ENCODE measurements at regions not wholly inside any gene's neighbourhood (a gene's known extent, or its start where the extent isn't known, plus 50 kb on each side); places are given as distances from the start of the nearest gene placed in this dataset.

GRCh38 chr2:167686691-167687090, 560.7 kb downstream of the STK39 start:
- H3K9ac ChIP-seq, result no peak overlapping the region
- in situ Hi-C loops (cut with MboI), result no loop called here
- DNase-seq, result no peak
- H3F3A ChIP-seq (ENCODE audit: insufficient read depth), result no peaks in the 10 kb centered on the region
- H3K27me3 ChIP-seq (replicated peaks; ENCODE audit: insufficient read depth), result no peaks in the 10 kb centered on the region
- no peaks in the 10 kb centered on the region for H3K9me3 ChIP-seq (ENCODE audit: low read depth)
- no peak overlapping the region for H3K4me2 ChIP-seq (ENCODE audit: unreplicated experiment)
- H3K36me3 ChIP-seq (ENCODE audit: low read depth), result no peaks in the 10 kb centered on the region
- H2AFZ ChIP-seq, result no peak overlapping the region
- H3K79me2 ChIP-seq (ENCODE audit: insufficient read depth), result no peaks in the 10 kb centered on the region
- no peaks in the 10 kb centered on the region for H3K9me2 ChIP-seq (ENCODE audit: insufficient read depth)
- no peaks in the 10 kb centered on the region for H4K20me1 ChIP-seq (ENCODE audit: insufficient read depth)
- TF ChIP-seq EZH2 (IDR thresholded peaks at IDR 0.05; ENCODE audit: insufficient read depth, poor library complexity, severe bottlenecking) (no peak), EZH2phosphoT487 (IDR thresholded peaks at IDR 0.05; ENCODE audit: insufficient read depth, low read depth) (no peak)
- no peak overlapping the region for H3K4me3 ChIP-seq
- 55 to 59% methylated on average over 7 of the region's 7 CpGs for WGBS, 2 experiments (ENCODE audit: low coverage in 1 of 2, low lambda C conversion rate in 2 of 2, missing lambda C conversion rate in 2 of 2)
- H3K4me1 ChIP-seq (ENCODE audit: insufficient read depth), result no peaks in the 10 kb centered on the region
- no peak overlapping the region for H3K27ac ChIP-seq

- in situ Hi-C loops (cut with MboI), result no loop called here
- DNase-seq, result no peak
- 1 to 2% methylated on average over 6 of the region's 6 CpGs for WGBS, 2 experiments (ENCODE audit: low coverage in 1 of 2, low lambda C conversion rate in 2 of 2, missing lambda C conversion rate in 2 of 2)
These were observed 566.0 kb downstream of the STK39 start for GRCh38 chr2:167681234-167682015.

GRCh38 chr2:167678158-167678557, 569.2 kb downstream of the STK39 start:
- Histone ChIP-seq H3K9me2 (ENCODE audit: insufficient read depth) (no peaks in the 10 kb centered on the region), H4K20me1 (ENCODE audit: insufficient read depth) (no peaks in the 10 kb centered on the region), H3K4me2 (ENCODE audit: unreplicated experiment) (no peak overlapping the region), H3F3A (ENCODE audit: insufficient read depth) (no peaks in the 10 kb centered on the region), H3K27ac (no peak overlapping the region), H3K9ac (no peak overlapping the region), H3K36me3 (ENCODE audit: low read depth) (no peaks in the 10 kb centered on the region), H3K79me2 (ENCODE audit: insufficient read depth) (no peaks in the 10 kb centered on the region), H3K9me3 (ENCODE audit: low read depth) (no peaks in the 10 kb centered on the region), H3K4me1 (ENCODE audit: insufficient read depth) (no peaks in the 10 kb centered on the region), H3K27me3 (replicated peaks; ENCODE audit: insufficient read depth) (no peaks in the 10 kb centered on the region), H2AFZ (no peak overlapping the region), H3K4me3 (no peak overlapping the region)
- DNase-seq, result no peak
- no peak for TF ChIP-seq EZH2 (IDR thresholded peaks at IDR 0.05; ENCODE audit: insufficient read depth, poor library complexity, severe bottlenecking)
- no peak for TF ChIP-seq EZH2phosphoT487 (IDR thresholded peaks at IDR 0.05; ENCODE audit: insufficient read depth, low read depth)
- WGBS, 2 experiments (ENCODE audit: low coverage in 1 of 2, low lambda C conversion rate in 2 of 2, missing lambda C conversion rate in 2 of 2), result 65 to 76% methylated on average over 3 of the region's 3 CpGs
- in situ Hi-C loops (cut with MboI), result no loop called here

More at GRCh38 chr2:167681234-167682015, 566.0 kb downstream of the STK39 start:
- Histone ChIP-seq H3K9me3 (ENCODE audit: low read depth) (no peaks in the 10 kb centered on the region), H3K9ac (no peak overlapping the region), H3K36me3 (ENCODE audit: low read depth) (no peaks in the 10 kb centered on the region), H2AFZ (no peak overlapping the region), H3K27me3 (replicated peaks; ENCODE audit: insufficient read depth) (no peaks in the 10 kb centered on the region), H3K4me2 (ENCODE audit: unreplicated experiment) (no peak overlapping the region), H3K4me1 (ENCODE audit: insufficient read depth) (no peaks in the 10 kb centered on the region), H3K27ac (no peak overlapping the region), H3K79me2 (ENCODE audit: insufficient read depth) (no peaks in the 10 kb centered on the region), H3K4me3 (no peak overlapping the region), H3K9me2 (ENCODE audit: insufficient read depth) (no peaks in the 10 kb centered on the region), H4K20me1 (ENCODE audit: insufficient read depth) (no peaks in the 10 kb centered on the region), H3F3A (ENCODE audit: insufficient read depth) (no peaks in the 10 kb centered on the region)
- TF ChIP-seq EZH2phosphoT487 (IDR thresholded peaks at IDR 0.05; ENCODE audit: insufficient read depth, low read depth) (no peak), EZH2 (IDR thresholded peaks at IDR 0.05; ENCODE audit: insufficient read depth, poor library complexity, severe bottlenecking) (no peak)

- no peak overlapping the region for H3K4me3 ChIP-seq
- no peak overlapping the region for H3K27ac ChIP-seq
- no peaks in the 10 kb centered on the region for H3K36me3 ChIP-seq (ENCODE audit: low read depth)
- no peaks in the 10 kb centered on the region for H3K79me2 ChIP-seq (ENCODE audit: insufficient read depth)
- in situ Hi-C loops (cut with MboI), result no loop called here
- no peaks in the 10 kb centered on the region for H3F3A ChIP-seq (ENCODE audit: insufficient read depth)
- no peak for TF ChIP-seq EZH2phosphoT487 (IDR thresholded peaks at IDR 0.05; ENCODE audit: insufficient read depth, low read depth)
- no peak for TF ChIP-seq EZH2 (IDR thresholded peaks at IDR 0.05; ENCODE audit: insufficient read depth, poor library complexity, severe bottlenecking)
- H3K9me3 ChIP-seq (ENCODE audit: low read depth), result peaks cover 2% of the 10 kb centered on the region
- H3K4me2 ChIP-seq (ENCODE audit: unreplicated experiment), result no peak overlapping the region
- 20 to 21% methylated on average over 6 of the region's 6 CpGs for WGBS, 2 experiments (ENCODE audit: low coverage in 1 of 2, low lambda C conversion rate in 2 of 2, missing lambda C conversion rate in 2 of 2)
- no peaks in the 10 kb centered on the region for H3K27me3 ChIP-seq (replicated peaks; ENCODE audit: insufficient read depth)
- H4K20me1 ChIP-seq (ENCODE audit: insufficient read depth), result no peaks in the 10 kb centered on the region
- no peak overlapping the region for H2AFZ ChIP-seq
- DNase-seq, result no peak
- H3K9ac ChIP-seq, result no peak overlapping the region
- no peaks in the 10 kb centered on the region for H3K9me2 ChIP-seq (ENCODE audit: insufficient read depth)
- no peaks in the 10 kb centered on the region for H3K4me1 ChIP-seq (ENCODE audit: insufficient read depth)
These were observed 571.5 kb downstream of the STK39 start for GRCh38 chr2:167675906-167676305.

Measured in GM23248 (cell line).